GM19463 (cell line): ENCODE measurements at regions not wholly inside any gene's neighbourhood (a gene's known extent, or its start where the extent isn't known, plus 50 kb on each side); places are given as distances from the start of the nearest gene placed in this dataset.

Experiments used
- ATAC-seq: cut with Tn5 transposase; IDR thresholded peaks from one replicate; pipeline ENCODE4 v1.9.1; 2021; ENCODE audit warnings: mild to moderate bottlenecking, moderate library complexity; ENCODE audit not compliant: unreplicated experiment

- ATAC-seq: no peak
These were observed 148.1 kb upstream of the PEX5L start for GRCh38 chr3:180184816-180185215.

- ATAC-seq: no peak
These were observed 148.9 kb upstream of the PEX5L start for GRCh38 chr3:180185650-180186049.

- ATAC-seq: peak; percentile 85
These were observed 152.0 kb upstream of the PEX5L start for GRCh38 chr3:180188512-180189309.

GRCh38 chr3:180189310-180189648 is 152.5 kb upstream of the PEX5L start:
- ATAC-seq: no peak

- no peak for ATAC-seq
These were observed 159.9 kb upstream of the PEX5L start for GRCh38 chr3:180196658-180197057.

GRCh38 chr3:180199417-180199995 is 162.8 kb upstream of the PEX5L start:
- no peak for ATAC-seq

GRCh38 chr3:180215866-180216265 is 179.1 kb upstream of the PEX5L start:
- ATAC-seq: no peak

DNA sequence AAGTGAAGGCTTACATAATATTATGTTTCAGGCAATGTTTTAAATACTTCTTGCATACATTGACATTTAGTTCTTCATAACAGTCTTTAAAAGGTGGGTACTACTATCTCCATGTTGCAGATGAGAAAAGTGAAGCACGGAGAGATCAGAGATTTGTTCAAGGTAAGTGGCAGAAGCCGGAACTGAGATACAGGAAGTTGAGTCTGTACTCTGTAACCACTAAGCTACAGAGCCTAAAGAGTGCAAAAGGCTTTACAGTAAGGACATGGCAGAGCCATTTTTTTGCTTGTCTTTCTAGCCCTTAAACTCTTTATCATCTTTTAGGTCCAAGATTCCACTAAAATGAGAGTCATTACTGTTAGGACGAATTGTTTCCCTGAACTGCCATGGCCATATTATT is 186.5 kb upstream of the PEX5L start:
- no peak for ATAC-seq

- no peak for ATAC-seq
These were observed 192.4 kb upstream of the PEX5L start for GRCh38 chr3:180229113-180229512.

DNA sequence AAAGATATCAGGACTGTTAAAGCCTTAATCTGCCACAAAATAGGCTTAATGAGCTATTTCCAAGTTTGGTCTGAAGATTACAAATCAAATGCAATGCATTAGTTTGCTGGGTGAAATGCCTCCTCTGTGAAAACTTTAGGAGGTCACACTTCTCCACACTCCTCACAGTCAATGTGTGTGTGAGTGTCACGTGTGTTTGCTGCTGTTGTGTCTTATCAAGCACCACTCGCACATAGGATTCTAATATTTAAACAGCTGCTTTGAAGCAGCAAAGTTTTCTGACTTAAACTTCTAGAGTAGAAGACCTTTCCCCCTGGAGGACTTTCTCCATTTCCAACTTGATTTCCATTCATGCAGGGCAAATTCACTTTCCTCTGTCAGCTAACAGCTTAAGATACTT is 203.2 kb upstream of the PEX5L start:
- ATAC-seq: no peak

GRCh38 chr3:180246688-180247195 is 210.0 kb upstream of the PEX5L start:
- no peak for ATAC-seq

- no peak for ATAC-seq
These were observed 213.4 kb upstream of the PEX5L start for GRCh38 chr3:180250172-180250571.

DNA sequence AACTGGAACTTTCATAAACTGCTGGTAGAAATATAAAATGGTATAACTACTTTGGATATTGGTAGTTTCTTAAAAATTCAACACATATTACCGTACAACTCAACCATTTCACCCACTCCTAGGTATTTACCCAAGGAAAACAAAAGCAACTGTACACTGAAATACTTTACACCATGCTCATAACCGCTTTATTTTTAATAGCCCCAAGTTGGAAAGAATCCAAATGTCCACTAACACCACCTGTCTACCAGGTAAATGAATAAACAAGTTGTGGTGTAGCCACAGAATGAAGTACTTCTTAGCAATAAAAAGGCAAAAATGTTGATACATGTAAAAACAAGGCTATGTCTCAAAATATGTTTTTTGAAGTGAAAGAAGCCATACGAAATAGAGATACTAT is 215.9 kb upstream of the PEX5L start:
- ATAC-seq: no peak

DNA sequence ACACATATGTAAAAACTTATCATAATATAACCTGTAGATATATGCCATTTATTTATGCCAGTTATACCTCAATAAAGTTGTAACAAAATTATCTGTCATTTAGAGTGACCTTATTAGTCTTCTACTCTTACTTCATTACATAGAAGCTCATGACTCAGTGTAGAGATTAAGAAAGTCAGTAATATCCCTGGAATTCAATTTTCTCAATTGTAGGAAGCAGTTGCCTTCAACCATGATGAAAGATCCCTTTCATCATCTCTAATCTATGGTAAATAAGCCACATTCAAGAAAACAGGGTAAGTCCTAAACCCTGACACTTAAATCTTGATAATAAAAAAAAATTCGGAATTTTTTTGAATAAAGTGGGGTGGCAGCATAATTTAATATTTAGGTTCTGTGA is 216.5 kb upstream of the PEX5L start:
- no peak for ATAC-seq

- ATAC-seq: no peak
These were observed 227.7 kb upstream of the PEX5L start for GRCh38 chr3:180264479-180264878.

- ATAC-seq: no peak
These were observed 228.8 kb upstream of the PEX5L start for GRCh38 chr3:180265551-180265950.

DNA sequence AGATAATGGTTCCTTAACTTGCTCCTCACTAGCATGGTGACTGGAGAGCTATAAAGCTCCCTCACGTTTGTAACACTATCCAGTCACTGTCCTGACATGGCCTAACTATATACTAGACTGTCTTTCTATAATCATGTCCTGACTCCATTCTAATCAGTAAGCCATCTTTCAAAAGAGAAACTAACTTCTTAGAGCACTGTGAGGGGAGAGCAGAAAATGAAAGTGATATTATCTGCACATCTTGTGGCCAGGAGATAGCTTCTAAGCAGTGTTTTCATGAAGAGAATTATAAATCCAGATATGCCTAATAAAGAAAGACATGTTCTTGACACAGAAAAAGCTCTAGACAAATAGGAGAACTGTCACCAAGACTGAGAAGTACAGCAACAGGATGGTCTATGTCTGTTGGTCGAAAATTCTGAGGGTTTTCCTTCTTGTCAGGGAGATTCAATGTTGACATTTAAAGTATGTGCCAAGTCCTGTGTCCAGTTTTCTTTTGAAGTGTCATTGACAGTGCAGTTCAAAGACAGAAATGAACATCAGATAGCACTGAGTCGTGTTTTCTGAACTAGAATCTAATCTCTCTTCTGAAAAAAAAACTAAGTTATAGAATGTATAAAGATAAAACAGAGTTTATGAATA is 230.6 kb upstream of the PEX5L start:
- peak; percentile 99 for ATAC-seq

- no peak for ATAC-seq
These were observed 237.8 kb upstream of the PEX5L start for GRCh38 chr3:180274536-180274935.

DNA sequence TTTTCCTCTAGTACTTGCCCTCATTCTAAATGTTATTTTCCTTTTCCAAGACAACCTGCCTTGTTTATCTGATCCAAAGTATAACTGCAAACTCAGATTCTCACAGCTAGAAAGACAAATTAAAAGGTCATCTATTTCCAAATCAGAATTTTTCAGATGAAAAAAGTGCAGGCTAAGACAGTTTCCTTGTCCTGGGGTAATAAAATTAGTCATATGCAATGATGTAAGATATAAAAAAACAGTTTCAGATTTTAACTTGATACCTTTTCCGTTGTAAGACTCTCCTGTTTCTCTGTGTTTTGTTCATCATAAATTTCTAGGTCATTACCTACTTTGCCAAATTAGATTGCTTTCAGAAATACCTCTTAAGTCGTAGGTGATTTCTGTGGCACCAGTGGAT is 238.4 kb upstream of the PEX5L start:
- ATAC-seq: no peak

- ATAC-seq: no peak
These were observed 240.3 kb upstream of the PEX5L start for GRCh38 chr3:180277041-180277440.

GRCh38 chr3:180278583-180279188 is 241.9 kb upstream of the PEX5L start:
- peak; percentile 92 for ATAC-seq

- no peak for ATAC-seq
These were observed 243.8 kb upstream of the PEX5L start for GRCh38 chr3:180280555-180280954.
